Smooth muscle cell (in vitro differentiated cells): ENCODE measurements at regions not wholly inside any gene's neighbourhood (a gene's known extent, or its start where the extent isn't known, plus 50 kb on each side); places are given as distances from the start of the nearest gene placed in this dataset.
A peak's percentile ranks its signal among the peaks of the same experiment; 100 is the strongest.

Experiments
- DNase-seq: peaks from one replicate; lab custom pipeline; 2025; ENCODE audit not compliant: unreplicated experiment; lab: John Stamatoyannopoulos, UW
- H2AFZ ChIP-seq: fragments of 200-600 bp; sonication (generic); 2 replicates; pipeline ENCODE4 v1.6.0; 2016; ENCODE audit warnings: antibody characterized with exemption, low read depth, mild to moderate bottlenecking
- H3F3A ChIP-seq: fragments of 200-600 bp; sonication (generic); 2 replicates; pipeline ENCODE4 v1.6.0; 2017; ENCODE audit warnings: antibody characterized with exemption, low read depth
- H3K27ac ChIP-seq: fragments of 200-600 bp; sonication (generic); 2 replicates; pipeline ENCODE4 v1.5.1; 2016; ENCODE audit warnings: low read depth, mild to moderate bottlenecking
- H3K27me3 ChIP-seq: fragments of 200-600 bp; sonication (generic); 2 replicates; pipeline ENCODE4 v1.6.1; 2016; ENCODE audit warnings: low read depth, mild to moderate bottlenecking
- H3K36me3 ChIP-seq: fragments of 200-600 bp; sonication (generic); 2 replicates; pipeline ENCODE4 v1.5.1; 2016; ENCODE audit warnings: low read depth
- H3K4me1 ChIP-seq: fragments of 200-600 bp; sonication (generic); 2 replicates; pipeline ENCODE4 v1.5.1; 2016; ENCODE audit warnings: low read depth
- H3K4me2 ChIP-seq: fragments of 200-600 bp; sonication (generic); 2 replicates; pipeline ENCODE4 v1.6.0; 2016; ENCODE audit warnings: mild to moderate bottlenecking
- H3K4me3 ChIP-seq: fragments of 200-600 bp; sonication (generic); 2 replicates; pipeline ENCODE4 v1.5.1; 2016; ENCODE audit warnings: mild to moderate bottlenecking
- H3K79me2 ChIP-seq: fragments of 200-600 bp; sonication (generic); 2 replicates; pipeline ENCODE4 v1.6.0; 2016; ENCODE audit warnings: low read depth, mild to moderate bottlenecking
- H3K9ac ChIP-seq: fragments of 200-600 bp; sonication (generic); 2 replicates; pipeline ENCODE4 v1.6.0; 2016; ENCODE audit warnings: low read depth
- H3K9me3 ChIP-seq: fragments of 200-600 bp; sonication (generic); replicated peaks from 2 replicates; pipeline ENCODE4 v1.5.1; 2016; ENCODE audit warnings: low read depth
- H4K20me1 ChIP-seq: fragments of 200-600 bp; sonication (generic); 2 replicates; pipeline ENCODE4 v1.6.0; 2016; ENCODE audit warnings: low read depth
- WGBS: methylation state at CpG from one replicate; pipeline ENCODE4 v1.1.7; 2016; ENCODE audit warnings: low lambda C conversion rate; 5-methylcytosine and 5-hydroxymethylcytosine counted together
- TF ChIP-seq, protein P1 (sequence below): fragments of 200-600 bp; sonication (generic); IDR thresholded peaks from 2 replicates; pipeline ENCODE4 v1.5.1; 2017; ENCODE audit warnings: borderline replicate concordance, mild to moderate bottlenecking, antibody characterized with exemption; ENCODE audit not compliant: insufficient read depth, poor library complexity, severe bottlenecking

DNA sequence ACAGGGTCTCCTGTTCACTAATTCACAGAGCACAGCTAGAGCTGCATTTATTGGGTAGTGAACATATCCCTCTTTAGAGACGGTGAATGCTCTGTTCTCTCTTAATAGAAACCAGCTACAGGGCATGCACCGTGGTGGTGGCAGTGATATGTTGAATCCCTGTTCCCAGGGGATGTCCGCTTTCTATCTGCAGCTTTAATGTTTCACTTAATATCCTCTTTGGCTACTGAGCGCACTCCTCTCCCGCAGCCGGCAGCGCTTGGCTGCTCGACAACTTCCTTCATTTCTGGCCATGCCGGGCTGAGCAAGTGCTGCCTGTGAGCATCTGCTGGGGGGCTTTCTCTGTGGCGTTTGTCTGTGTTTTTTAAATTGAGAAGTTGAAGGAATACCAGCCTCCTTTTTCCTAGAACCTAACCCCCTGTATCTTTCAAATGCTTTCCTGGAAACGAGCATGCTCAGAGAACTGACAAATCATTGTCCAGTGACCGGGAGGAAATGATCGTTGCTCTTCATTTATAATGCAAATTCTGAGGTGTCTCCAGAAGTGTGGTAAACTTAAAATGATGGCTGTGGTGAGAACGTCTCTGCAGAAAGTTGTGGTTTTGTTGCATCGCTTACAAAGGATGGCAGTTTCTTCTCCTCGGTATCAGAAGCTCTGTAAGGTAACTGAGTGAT is 297.9 kb downstream of the UTRN start:
- Histone ChIP-seq H3K79me2 (peaks cover 22% of the 10 kb centered on the region), H4K20me1 (no peaks in the 10 kb centered on the region), H2AFZ (peak overlapping the region; percentile 18), H3K4me1 (peaks cover 10% of the 10 kb centered on the region), H3K4me3 (peak overlapping the region; percentile 45), H3K4me2 (peak overlapping the region; percentile 85), H3K9me3 (no peaks in the 10 kb centered on the region), H3K27ac (no peak overlapping the region), H3F3A (no peaks in the 10 kb centered on the region), H3K9ac (peak overlapping the region; percentile 2), H3K27me3 (no peaks in the 10 kb centered on the region), H3K36me3 (no peaks in the 10 kb centered on the region)
- DNase-seq = no peak
- 8% methylated on average over 16 of the region's 16 CpGs for WGBS
- TF ChIP-seq, protein P1, sequence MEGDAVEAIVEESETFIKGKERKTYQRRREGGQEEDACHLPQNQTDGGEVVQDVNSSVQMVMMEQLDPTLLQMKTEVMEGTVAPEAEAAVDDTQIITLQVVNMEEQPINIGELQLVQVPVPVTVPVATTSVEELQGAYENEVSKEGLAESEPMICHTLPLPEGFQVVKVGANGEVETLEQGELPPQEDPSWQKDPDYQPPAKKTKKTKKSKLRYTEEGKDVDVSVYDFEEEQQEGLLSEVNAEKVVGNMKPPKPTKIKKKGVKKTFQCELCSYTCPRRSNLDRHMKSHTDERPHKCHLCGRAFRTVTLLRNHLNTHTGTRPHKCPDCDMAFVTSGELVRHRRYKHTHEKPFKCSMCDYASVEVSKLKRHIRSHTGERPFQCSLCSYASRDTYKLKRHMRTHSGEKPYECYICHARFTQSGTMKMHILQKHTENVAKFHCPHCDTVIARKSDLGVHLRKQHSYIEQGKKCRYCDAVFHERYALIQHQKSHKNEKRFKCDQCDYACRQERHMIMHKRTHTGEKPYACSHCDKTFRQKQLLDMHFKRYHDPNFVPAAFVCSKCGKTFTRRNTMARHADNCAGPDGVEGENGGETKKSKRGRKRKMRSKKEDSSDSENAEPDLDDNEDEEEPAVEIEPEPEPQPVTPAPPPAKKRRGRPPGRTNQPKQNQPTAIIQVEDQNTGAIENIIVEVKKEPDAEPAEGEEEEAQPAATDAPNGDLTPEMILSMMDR = no peak

DNA sequence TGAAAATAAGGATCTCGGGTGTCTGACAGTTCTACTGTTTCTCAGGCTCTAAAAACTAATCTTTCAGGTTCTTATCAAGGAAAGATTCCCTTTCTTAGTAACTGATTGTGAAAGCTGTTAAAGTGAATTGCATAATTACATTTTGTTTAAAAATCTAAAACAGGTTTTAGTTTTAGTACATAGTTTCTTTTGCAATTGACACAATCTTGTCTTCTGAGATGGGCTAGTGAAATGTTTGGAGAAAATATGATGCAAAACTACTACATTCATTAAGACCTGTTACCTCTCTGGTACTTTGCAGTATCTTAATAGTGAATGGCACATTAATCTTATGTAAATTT is 298.4 kb downstream of the UTRN start:
- H2AFZ ChIP-seq = peak overlapping the region; percentile 18
- TF ChIP-seq, protein P1 = no peak
- H3K4me2 ChIP-seq = peak overlapping the region; percentile 85
- WGBS = 27% methylated on average over 1 of the region's 1 CpG
- H4K20me1 ChIP-seq = no peaks in the 10 kb centered on the region
- peaks cover 22% of the 10 kb centered on the region for H3K79me2 ChIP-seq
- H3K9me3 ChIP-seq = no peaks in the 10 kb centered on the region
- H3K4me1 ChIP-seq = peaks cover 10% of the 10 kb centered on the region
- peak overlapping the region; percentile 45 for H3K4me3 ChIP-seq
- DNase-seq = no peak
- H3K27ac ChIP-seq = no peak overlapping the region
- peak overlapping the region; percentile 2 for H3K9ac ChIP-seq
- no peaks in the 10 kb centered on the region for H3F3A ChIP-seq
- H3K27me3 ChIP-seq = no peaks in the 10 kb centered on the region
- no peaks in the 10 kb centered on the region for H3K36me3 ChIP-seq

DNA sequence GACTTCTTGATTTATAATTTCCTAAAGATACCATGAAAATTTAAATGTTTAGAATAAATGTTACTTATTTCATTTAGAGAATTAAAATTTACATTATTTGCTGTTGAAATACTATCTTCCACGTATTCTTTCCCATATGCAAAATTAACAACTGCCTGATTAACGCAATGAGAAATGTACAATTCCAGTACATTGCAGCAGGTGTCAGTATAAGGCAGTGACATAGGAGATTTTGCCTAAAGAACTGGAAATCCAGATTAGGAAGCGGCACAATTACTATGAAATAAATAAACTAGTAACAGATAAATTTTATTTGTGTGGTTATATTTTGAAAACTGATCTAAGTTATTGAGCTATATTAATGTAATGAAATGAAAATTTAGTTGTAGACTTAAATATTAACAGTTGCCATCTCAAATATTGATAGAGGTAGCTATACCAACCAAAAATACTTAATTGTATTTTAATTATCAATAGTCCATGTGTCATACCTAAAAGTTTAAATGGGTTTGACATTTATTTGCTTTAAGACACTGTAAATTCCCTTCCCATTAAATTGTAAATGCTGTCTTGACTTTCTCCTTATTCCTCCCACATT is 300.2 kb downstream of the UTRN start:
- no peak for DNase-seq
- peak overlapping the region; percentile 68 for H3K4me2 ChIP-seq
- H3K36me3 ChIP-seq = no peaks in the 10 kb centered on the region
- no peaks in the 10 kb centered on the region for H3F3A ChIP-seq
- no peaks in the 10 kb centered on the region for H3K9me3 ChIP-seq
- H2AFZ ChIP-seq = no peak overlapping the region
- 14% methylated on average over 3 of the region's 3 CpGs for whole genome bisulfite sequencing
- TF ChIP-seq, protein P1 = peak; percentile 80
- H3K79me2 ChIP-seq = peaks cover 22% of the 10 kb centered on the region
- no peaks in the 10 kb centered on the region for H4K20me1 ChIP-seq
- H3K9ac ChIP-seq = peak overlapping the region; percentile 23
- H3K4me3 ChIP-seq = peak overlapping the region; percentile 6
- peak overlapping the region; percentile 3 for H3K27ac ChIP-seq
- H3K4me1 ChIP-seq = peaks cover 10% of the 10 kb centered on the region
- H3K27me3 ChIP-seq = no peaks in the 10 kb centered on the region

DNA sequence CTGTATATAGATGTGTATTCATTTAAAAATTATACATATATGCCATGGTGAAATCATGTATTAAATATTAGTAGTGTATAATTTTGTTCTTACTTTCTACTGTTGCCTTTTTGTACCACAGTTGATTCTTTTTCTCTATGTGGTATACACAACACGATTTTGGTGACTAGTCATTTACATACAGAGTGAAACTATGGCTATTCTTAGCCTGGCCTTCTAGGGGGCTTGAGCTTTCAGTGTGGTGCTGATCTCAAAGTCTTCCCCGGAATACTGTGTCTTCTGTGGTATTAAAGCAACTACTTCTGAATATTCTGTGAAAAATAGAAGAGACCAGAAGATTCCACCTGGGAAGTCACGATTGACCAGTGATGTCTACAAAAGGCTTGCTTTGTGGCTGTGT is 301.9 kb downstream of the UTRN start:
- Histone ChIP-seq H3K9me3 (no peaks in the 10 kb centered on the region), H3K27ac (no peak overlapping the region), H4K20me1 (no peaks in the 10 kb centered on the region), H3K4me1 (peaks cover 10% of the 10 kb centered on the region), H3K36me3 (no peaks in the 10 kb centered on the region), H3K79me2 (peaks cover 22% of the 10 kb centered on the region), H3K27me3 (no peaks in the 10 kb centered on the region), H3K4me2 (peak overlapping the region; percentile 68), H3K4me3 (no peak overlapping the region), H2AFZ (no peak overlapping the region), H3K9ac (no peak overlapping the region), H3F3A (no peaks in the 10 kb centered on the region)
- DNase-seq = no peak
- 80% methylated on average over 3 of the region's 3 CpGs for WGBS
- TF ChIP-seq, protein P1 = no peak
